H9 (cell line): ENCODE measurements at regions not wholly inside any gene's neighbourhood (a gene's known extent, or its start where the extent isn't known, plus 50 kb on each side); places are given as distances from the start of the nearest gene placed in this dataset.

Experiments used
- DNase-seq: peaks from one replicate; pipeline ENCODE4 v3.0.0-alpha.2; 2017
- H2AFZ ChIP-seq: one replicate; pipeline ENCODE4 v1.6.1; 2013; ENCODE audit warnings: mild to moderate bottlenecking, low read length, control low read depth, moderate library complexity
- H2AK5ac ChIP-seq: 2 replicates; pipeline ENCODE4 v1.6.1; 2013; ENCODE audit warnings: low read length, control low read depth, mixed read lengths; ENCODE audit not compliant: insufficient read length
- H2BK120ac ChIP-seq: one replicate; pipeline ENCODE4 v1.6.1; 2013; ENCODE audit warnings: low read depth, mild to moderate bottlenecking, low read length, control low read depth, inconsistent platforms; ENCODE audit not compliant: poor library complexity, severe bottlenecking
- H2BK12ac ChIP-seq: 2 replicates; pipeline ENCODE4 v1.6.1; 2013; ENCODE audit warnings: low read length, control low read depth, mixed read lengths, low read depth; ENCODE audit not compliant: insufficient read length
- H2BK15ac ChIP-seq: 2 replicates; pipeline ENCODE4 v1.6.1; 2013; ENCODE audit warnings: low read depth, low read length, control low read depth
- H2BK20ac ChIP-seq: one replicate; pipeline ENCODE4 v1.6.1; 2013; ENCODE audit warnings: low read depth, mild to moderate bottlenecking, low read length, control low read depth, inconsistent platforms; ENCODE audit not compliant: poor library complexity, severe bottlenecking
- H2BK5ac ChIP-seq: 2 replicates; pipeline ENCODE4 v1.6.1; 2013; ENCODE audit warnings: low read length, control low read depth, mixed read lengths; ENCODE audit not compliant: insufficient read length
- H3K14ac ChIP-seq: 2 replicates; pipeline ENCODE4 v1.6.1; 2013; ENCODE audit warnings: low read length, control low read depth; ENCODE audit not compliant: insufficient read depth
- H3K18ac ChIP-seq: 2 replicates; pipeline ENCODE4 v1.6.1; 2013; ENCODE audit warnings: low read depth, mild to moderate bottlenecking, mixed read lengths, low read length, control low read depth; ENCODE audit not compliant: insufficient read length
- H3K23ac ChIP-seq: 2 replicates; pipeline ENCODE4 v1.6.1; 2013; ENCODE audit warnings: low read length, control low read depth, mixed read lengths, low read depth; ENCODE audit not compliant: insufficient read length
- H3K23me2 ChIP-seq: 2 replicates; pipeline ENCODE4 v1.6.1; 2013; ENCODE audit warnings: low read depth, mild to moderate bottlenecking, mixed read lengths, low read length, control low read depth; ENCODE audit not compliant: insufficient read length, poor library complexity, severe bottlenecking
- H3K27ac ChIP-seq: 2 replicates; pipeline ENCODE4 v1.5.1; 2013; ENCODE audit warnings: low read length, control low read depth, mixed read lengths, low read depth; ENCODE audit not compliant: insufficient read length
- H3K27me3 ChIP-seq: 2 replicates; pipeline ENCODE4 v1.6.1; 2013; ENCODE audit warnings: low read length, control low read depth, inconsistent platforms; ENCODE audit not compliant: insufficient read depth
- H3K4ac ChIP-seq: 2 replicates; pipeline ENCODE4 v1.6.1; 2013; ENCODE audit warnings: low read depth, mild to moderate bottlenecking, control low read depth, inconsistent platforms, low read length, moderate library complexity
- H3K4me1 ChIP-seq: 2 replicates; pipeline ENCODE4 v1.6.1; 2013; ENCODE audit warnings: low read length, control low read depth, inconsistent platforms; ENCODE audit not compliant: insufficient read depth
- H3K4me2 ChIP-seq: 2 replicates; pipeline ENCODE4 v1.6.1; 2013; ENCODE audit warnings: low read length, control low read depth, mixed read lengths; ENCODE audit not compliant: insufficient read length, insufficient read depth
- H3K56ac ChIP-seq: 2 replicates; pipeline ENCODE4 v1.6.1; 2013; ENCODE audit warnings: low read depth, mild to moderate bottlenecking, mixed read lengths, low read length, control low read depth; ENCODE audit not compliant: insufficient read length
- H3K79me1 ChIP-seq: 2 replicates; pipeline ENCODE4 v1.6.1; 2013; ENCODE audit warnings: low read depth, mild to moderate bottlenecking, moderate library complexity, low read length, control low read depth, inconsistent platforms; ENCODE audit not compliant: insufficient read depth, poor library complexity, severe bottlenecking
- H3K79me2 ChIP-seq: 2 replicates; pipeline ENCODE4 v1.6.1; 2013; ENCODE audit warnings: low read length, control low read depth, inconsistent platforms; ENCODE audit not compliant: insufficient read depth
- H3K9ac ChIP-seq: 2 replicates; pipeline ENCODE4 v1.6.1; 2013; ENCODE audit warnings: low read length, control low read depth, mixed read lengths; ENCODE audit not compliant: insufficient read length; ENCODE audit errors: extremely low read depth
- H3K9me3 ChIP-seq: one replicate; pipeline ENCODE4 v1.6.1; 2013; ENCODE audit warnings: low read depth, low read length, inconsistent platforms; ENCODE audit not compliant: control insufficient read depth
- H3T11ph ChIP-seq: one replicate; pipeline ENCODE4 v1.6.1; 2013; ENCODE audit warnings: mild to moderate bottlenecking, low read length, control low read depth, inconsistent platforms
- H4K20me1 ChIP-seq: one replicate; pipeline ENCODE4 v1.6.1; 2013; ENCODE audit not compliant: control insufficient read depth, insufficient read length, insufficient read depth
- H4K5ac ChIP-seq: 2 replicates; pipeline ENCODE4 v1.6.1; 2013; ENCODE audit warnings: low read depth, mild to moderate bottlenecking, mixed read lengths, low read length, control low read depth; ENCODE audit not compliant: insufficient read length
- H4K8ac ChIP-seq: replicated peaks from 2 replicates; pipeline ENCODE4 v1.6.1; 2013; ENCODE audit warnings: low read length, control low read depth, mixed read lengths, low read depth; ENCODE audit not compliant: insufficient read length
- H4K91ac ChIP-seq: 2 replicates; pipeline ENCODE4 v1.6.1; 2013; ENCODE audit warnings: low read depth, mild to moderate bottlenecking, moderate library complexity, mixed read lengths, low read length, control low read depth; ENCODE audit not compliant: insufficient read length
- H3K27ac Mint-ChIP-seq, 3 experiments: 2 replicates in 2 of 3; 3 replicates in 1 of 3; pipeline ENCODE4 v1.8.0; 2020 to 2021; ENCODE audit warnings: mixed read lengths in 3 of 3, mild to moderate bottlenecking in 1 of 3, moderate library complexity in 1 of 3
- H3K27me3 Mint-ChIP-seq: 2 replicates; pipeline ENCODE4 v1.8.0; 2021; ENCODE audit warnings: low read depth, mild to moderate bottlenecking, moderate library complexity, mixed read lengths
- H3K36me3 Mint-ChIP-seq, 3 experiments: 2 replicates in 2 of 3; 3 replicates in 1 of 3; pipeline ENCODE4 v1.8.0; 2020 to 2021; ENCODE audit warnings: low read depth in 3 of 3, mixed read lengths in 3 of 3; ENCODE audit not compliant: insufficient read depth in 1 of 3
- H3K4me1 Mint-ChIP-seq, 2 experiments: 2 replicates each; pipeline ENCODE4 v1.8.0; 2020; ENCODE audit warnings: mixed read lengths in 2 of 2
- H3K4me3 Mint-ChIP-seq, 2 experiments: 2 replicates in 1 of 2; 3 replicates in 1 of 2; pipeline ENCODE4 v1.8.0; 2020 to 2021; ENCODE audit warnings: mild to moderate bottlenecking in 2 of 2, mixed read lengths in 2 of 2, moderate library complexity in 1 of 2
- H3K9me3 Mint-ChIP-seq, 2 experiments: 2 replicates in 1 of 2; 3 replicates in 1 of 2; pipeline ENCODE4 v1.8.0; 2020; ENCODE audit warnings: mild to moderate bottlenecking in 2 of 2, mixed read lengths in 2 of 2, moderate library complexity in 1 of 2
- CTCF ChIP-seq: fragments of 200-600 bp; sonication (generic); conservative IDR thresholded peaks from 3 replicates; pipeline ENCODE4 v1.8.0; 2021; ENCODE audit warnings: antibody characterized with exemption, mild to moderate bottlenecking
- WGBS: extraction: QIAGEN DNeasy Blood & Tissue Kit; methylation state at CpG from one replicate; pipeline ENCODE4 v1.1.7; 2013; ENCODE audit warnings: missing lambda C conversion rate, low lambda C conversion rate, mixed read lengths; ENCODE audit not compliant: insufficient read length; ENCODE audit errors: extremely low coverage; 5-methylcytosine and 5-hydroxymethylcytosine counted together

- no peak overlapping the region for H3K23ac ChIP-seq
- no peak for DNase-seq
- no peak overlapping the region for H3K4ac ChIP-seq
- WGBS: no CpG with 5 or more reads among the region's 1 CpG
- no peak overlapping the region for H2BK5ac ChIP-seq
- Mint-ChIP-seq H3K4me1 (no peaks in the 10 kb centered on the region), H3K36me3 (no peaks in the 10 kb centered on the region), H3K27me3 (no peaks in the 10 kb centered on the region), H3K4me3 (no peak overlapping the region), H3K9me3 (no peaks in the 10 kb centered on the region), H3K27ac (no peak overlapping the region)
- H2AFZ ChIP-seq: no peak overlapping the region
- no peaks in the 10 kb centered on the region for H3K79me2 ChIP-seq
- H3K4me2 ChIP-seq: no peak overlapping the region
- H2BK20ac ChIP-seq: no peak overlapping the region
- no peak overlapping the region for H3K9ac ChIP-seq
- H4K8ac ChIP-seq: no peak overlapping the region
- no peak overlapping the region for H3K18ac ChIP-seq
- no peaks in the 10 kb centered on the region for H4K20me1 ChIP-seq
- no peak overlapping the region for H4K91ac ChIP-seq
- no peak overlapping the region for H3K27ac ChIP-seq
- no peak overlapping the region for H4K5ac ChIP-seq
- no peak overlapping the region for H3K14ac ChIP-seq
- TF ChIP-seq CTCF: no peak
- H3T11ph ChIP-seq: no peak overlapping the region
- H3K4me1 ChIP-seq: no peaks in the 10 kb centered on the region
- no peak overlapping the region for H2BK120ac ChIP-seq
- H3K56ac ChIP-seq: no peak overlapping the region
- no peaks in the 10 kb centered on the region for H3K27me3 ChIP-seq
- H3K23me2 ChIP-seq: no peaks in the 10 kb centered on the region
- H2BK15ac ChIP-seq: no peak overlapping the region
- H2BK12ac ChIP-seq: no peak overlapping the region
- no peaks in the 10 kb centered on the region for H3K79me1 ChIP-seq
- no peak overlapping the region for H2AK5ac ChIP-seq
- H3K9me3 ChIP-seq: no peaks in the 10 kb centered on the region
Observed at GRCh38 chr4:129532573-129532972, 436.6 kb downstream of the C4orf33 start.
